ENCODE measurements at regions not wholly inside any gene's neighbourhood (a gene's known extent, or its start where the extent isn't known, plus 50 kb on each side); places are given as distances from the start of the nearest gene placed in this dataset.
"Not testable (repeated sequence)": the region's sequence is repeated elsewhere in the genome, so short reads cannot be mapped to it uniquely, and the experiment has no call there.

GRCh38 chr6:134821928-134822864, 127.7 kb downstream of the ALDH8A1 start:
- DNase-seq = no peak

GRCh38 chr6:134821397-134821796, 128.5 kb downstream of the ALDH8A1 start:
- DNase-seq = no peak

- no peak for DNase-seq
Measured at GRCh38 chr6:134819863-134820800, 129.8 kb downstream of the ALDH8A1 start.

- DNase-seq = no peak
Measured at GRCh38 chr6:134819236-134819635, 130.7 kb downstream of the ALDH8A1 start.

- no peak for DNase-seq
Measured at GRCh38 chr6:134817448-134817847, 132.5 kb downstream of the ALDH8A1 start.

DNA sequence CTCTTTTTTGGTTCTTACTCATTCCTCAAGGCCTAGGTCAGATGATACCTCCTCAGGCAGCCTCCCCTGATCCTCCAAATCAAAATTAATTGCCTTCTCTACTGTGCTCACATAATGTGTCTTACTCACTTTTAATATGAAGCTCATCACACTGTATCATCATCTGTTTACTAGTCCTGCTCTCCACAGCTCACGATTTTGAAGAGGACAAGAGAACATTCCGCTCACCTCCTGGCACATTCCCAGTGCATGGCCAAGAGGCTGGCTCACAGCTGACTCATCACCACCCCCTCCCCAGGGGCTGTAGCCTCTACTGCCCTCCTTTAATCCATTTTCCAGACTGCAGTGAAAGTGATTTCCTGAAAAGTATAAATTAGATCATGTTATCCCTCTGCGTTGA, 133.1 kb downstream of the ALDH8A1 start:
- no peak for DNase-seq

DNA sequence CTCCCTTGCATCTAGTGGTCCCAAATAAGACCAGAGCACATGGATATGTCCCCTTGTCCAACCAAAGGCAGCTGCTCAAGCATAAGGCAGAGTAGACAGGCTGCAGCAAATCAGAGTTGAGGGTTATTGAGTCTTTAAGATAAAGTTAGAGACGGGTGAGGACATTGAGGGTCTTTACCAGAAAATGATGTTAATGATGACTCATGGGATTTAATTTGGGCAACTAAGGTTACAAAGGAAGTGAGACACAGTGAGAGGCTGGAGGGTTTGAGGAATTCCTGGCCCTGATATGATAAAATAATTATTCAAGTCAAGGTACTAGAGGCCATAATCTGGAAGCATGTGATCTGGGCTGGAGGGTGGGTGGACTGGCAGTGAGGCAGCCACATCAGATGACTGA, 133.6 kb downstream of the ALDH8A1 start:
- no peak for DNase-seq

GRCh38 chr6:134814076-134814695, 135.7 kb downstream of the ALDH8A1 start:
- no peak for DNase-seq

DNA sequence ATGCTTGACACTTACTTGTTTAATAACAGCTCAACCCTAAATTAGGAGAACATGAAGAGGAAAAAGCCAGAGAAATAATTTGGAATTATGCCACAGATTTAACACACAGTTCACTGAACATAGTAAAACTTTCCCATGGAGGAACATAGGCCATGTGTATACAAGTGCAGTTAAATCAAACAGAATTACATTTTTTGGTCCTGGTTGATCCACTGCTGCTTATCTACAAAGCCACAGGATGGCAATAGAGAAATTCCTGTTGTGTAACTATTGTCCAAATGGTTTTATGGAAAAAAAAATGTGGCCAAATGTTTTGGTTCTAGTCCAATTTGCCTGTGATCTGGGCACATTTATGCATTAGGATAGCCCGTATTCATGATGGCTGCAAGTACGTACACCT, 136.8 kb downstream of the ALDH8A1 start:
- no peak for DNase-seq

DNA sequence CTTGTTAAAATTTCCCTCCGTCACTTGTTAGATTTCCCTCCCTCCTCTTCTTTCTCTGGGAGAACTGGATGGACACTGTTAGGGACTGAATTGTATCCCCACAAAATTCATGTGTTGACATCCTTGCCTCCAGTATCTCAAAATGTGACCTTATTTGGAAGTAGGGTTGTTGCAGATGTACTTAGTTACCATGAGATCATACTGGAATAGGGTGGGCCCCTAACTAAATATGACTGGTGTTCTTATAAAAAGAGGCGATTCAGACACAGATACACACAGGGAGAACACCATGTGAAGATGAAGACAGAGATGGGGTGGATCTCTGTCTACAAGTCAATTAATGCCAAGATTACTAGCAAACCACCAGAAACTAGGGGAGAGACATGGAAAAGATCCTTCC, 139.5 kb downstream of the ALDH8A1 start:
- no peak for DNase-seq

DNA sequence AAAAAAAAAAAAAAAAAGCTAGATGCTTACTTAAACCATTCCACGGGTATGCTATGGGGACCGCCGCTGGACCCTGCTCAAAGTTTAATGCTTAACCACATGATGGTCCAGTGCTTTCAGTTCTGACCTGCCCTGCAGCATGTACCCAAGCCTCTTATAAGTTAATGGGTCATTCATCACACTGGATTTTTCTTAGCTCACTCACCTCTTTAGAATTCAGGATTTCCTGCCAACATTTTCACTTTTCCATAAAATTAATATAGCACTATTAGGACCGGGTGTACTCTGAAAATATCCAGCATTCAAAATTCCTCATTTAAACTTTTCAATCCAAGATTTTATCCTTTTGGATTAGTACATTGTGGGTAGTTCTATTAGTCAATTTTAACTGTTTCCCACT, 140.8 kb downstream of the ALDH8A1 start:
- DNase-seq = no peak

DNA sequence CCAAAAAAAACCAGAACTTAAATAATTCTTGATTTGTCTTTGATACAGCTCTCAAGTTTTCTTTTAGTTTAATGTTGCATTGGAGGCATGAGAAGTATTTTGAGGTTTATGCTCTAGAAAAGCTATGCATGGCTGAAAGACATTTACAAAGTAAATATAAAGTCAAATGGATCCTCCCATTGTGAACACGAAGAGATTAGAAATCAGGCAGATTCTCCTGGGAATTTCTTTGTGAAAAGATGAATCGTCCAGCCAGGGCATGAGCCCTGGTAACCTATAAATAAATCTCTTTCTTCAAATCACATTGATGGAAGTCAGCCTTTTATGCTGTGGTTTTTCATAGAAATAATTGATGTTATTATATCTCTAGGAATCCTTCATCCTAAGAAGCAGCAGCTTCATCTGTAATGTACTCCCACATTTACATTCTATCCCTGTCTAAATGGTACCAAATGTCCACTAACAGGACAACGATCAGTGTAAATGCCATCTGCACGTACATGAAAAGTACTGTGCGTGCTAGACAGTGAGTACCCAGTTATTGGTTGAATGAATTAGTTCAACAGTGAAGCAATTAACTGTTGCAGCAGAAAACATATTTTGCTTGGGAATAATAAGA, 143.6 kb downstream of the ALDH8A1 start:
- DNase-seq = no peak

- DNase-seq = no peak
Measured at GRCh38 chr6:134805168-134805567, 144.7 kb downstream of the ALDH8A1 start.

- DNase-seq = not testable (repeated sequence)
Measured at GRCh38 chr6:134804311-134804710, 145.6 kb downstream of the ALDH8A1 start.

DNA sequence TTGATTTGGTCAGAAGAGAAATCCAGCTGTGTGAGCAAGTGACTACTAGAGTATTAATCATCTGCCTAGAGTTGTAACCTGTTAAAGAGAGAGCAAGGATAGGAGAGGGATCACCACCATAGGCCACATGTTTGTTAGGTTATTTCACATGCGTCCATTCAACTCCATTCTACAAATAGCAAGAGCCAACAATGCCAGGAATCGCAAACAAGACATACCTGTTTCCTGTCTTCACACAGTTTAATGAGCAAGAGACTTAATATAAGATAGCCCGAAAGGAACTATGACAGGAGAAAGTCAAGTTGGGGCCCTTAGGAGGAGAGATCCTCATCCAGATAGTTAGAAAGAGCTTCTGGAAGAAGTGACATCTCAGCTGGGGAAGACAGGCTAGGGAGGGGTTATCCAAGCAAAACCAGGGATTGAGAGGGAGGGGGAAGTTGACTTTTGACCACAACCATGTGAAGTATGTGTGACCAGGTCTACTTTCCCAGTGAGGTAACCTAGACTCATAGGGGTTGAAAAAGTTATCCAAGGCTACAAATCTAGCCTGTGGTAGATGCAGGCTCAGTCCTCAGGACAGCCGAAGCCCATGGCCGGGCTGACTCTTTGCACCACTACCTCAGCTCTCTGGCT, 147.4 kb downstream of the ALDH8A1 start:
- no peak for DNase-seq

DNA sequence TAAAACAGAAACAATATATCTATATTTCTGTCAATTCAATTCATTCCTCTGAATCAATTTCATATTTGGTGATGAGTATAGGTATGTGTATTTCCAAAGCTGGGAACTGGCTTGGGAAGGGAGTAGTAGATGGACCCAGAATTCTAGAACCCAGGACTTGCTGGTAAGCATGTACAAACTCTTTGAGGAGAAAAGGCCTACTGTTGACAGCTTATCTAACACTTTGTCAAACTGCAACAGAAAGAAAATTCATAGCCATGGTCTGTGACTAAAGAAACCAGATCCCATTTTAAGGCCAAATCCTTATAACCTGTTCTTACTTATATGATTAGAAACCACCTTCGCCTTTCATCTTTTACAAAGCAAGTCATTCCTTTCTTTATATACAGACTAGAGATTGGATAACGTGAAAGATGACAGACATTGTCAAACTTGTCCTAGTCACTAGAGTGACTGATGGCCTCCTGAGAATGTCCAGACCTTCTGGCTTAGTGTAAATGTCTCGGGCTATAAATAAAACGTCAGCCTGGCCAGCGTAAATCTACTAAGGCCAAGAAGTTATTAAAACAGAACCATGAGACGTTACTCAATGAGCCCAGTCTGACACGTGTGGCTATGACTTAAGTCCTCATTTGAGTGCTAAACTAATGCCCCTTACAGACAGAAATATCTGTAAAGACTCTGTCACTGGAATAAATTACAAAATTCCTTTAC, 152.3 kb downstream of the ALDH8A1 start:
- DNase-seq = no peak

DNA sequence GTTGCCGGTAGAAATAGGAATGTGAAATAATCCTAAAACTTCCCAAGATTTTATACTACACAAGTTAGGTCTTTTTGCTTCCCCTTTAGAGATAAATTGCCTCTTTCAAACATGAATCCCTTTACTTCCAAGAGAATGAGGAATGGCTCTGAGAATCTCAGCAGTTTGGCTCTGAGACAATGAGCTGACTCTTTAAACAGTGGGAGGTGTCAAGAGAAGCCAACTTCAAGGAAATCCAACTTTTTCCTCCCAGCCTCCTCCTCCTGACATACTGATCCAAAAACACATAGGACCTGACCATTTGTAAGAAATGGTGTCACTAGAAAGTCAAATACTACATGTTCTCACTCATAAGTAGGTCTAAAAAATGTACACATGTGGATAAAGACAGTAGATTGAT, 154.2 kb downstream of the ALDH8A1 start:
- no peak for DNase-seq

GRCh38 chr6:134795001-134795400, 154.9 kb downstream of the ALDH8A1 start:
- DNase-seq = no peak

DNA sequence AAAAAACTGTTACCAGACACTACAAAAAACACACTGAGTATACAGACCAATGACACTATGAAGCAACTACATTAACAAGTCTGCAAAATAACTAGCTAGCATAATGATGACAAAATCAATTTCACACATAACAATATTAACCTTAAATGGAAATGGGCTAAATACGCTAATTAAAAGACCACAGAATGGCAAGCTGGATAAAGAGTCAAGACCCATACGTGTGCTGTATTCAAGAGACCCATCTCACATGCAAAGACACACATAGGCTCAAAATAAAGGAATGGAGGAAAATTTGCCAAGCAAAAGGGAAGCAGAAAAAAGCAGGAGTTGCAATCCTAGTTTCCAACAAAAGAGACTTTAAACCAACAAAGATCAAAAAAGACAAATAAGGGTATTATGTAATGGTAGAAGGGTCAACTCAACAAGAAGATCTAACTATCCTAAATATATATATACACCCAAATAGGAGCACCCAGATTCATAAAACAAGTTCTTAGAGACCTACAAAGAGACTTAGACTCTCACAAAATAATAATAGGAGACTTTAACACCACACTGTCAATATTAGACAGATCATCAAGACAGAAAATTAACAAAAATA, 158.6 kb downstream of the ALDH8A1 start:
- DNase-seq = not testable (repeated sequence)

DNA sequence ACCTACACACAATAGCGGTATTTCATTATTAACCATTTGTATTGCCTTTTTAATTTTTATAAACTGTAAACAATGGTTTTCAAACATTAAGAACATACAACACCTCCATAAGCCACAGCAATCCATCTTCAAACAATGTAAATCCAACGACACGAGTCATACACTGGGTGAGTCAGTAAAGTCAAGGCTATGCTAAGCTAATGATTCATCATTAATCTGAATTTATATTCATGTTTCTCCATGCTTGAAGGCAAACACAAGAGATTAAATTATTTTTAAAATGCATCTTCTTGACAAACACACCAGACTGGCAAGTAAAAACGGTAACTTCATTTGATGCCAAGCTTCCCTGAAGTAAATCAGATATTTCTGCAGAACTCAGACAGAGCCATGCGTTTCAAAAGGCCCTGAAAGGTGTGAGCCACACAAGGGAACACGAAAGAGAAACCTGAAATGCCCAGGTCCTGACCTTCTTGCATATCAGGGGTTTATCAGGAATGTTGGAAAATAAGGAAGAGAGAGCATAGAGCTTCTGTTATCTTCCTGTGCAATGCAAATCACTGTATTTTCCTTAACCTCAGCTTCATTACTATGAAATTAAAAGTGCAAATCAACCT, 162.5 kb downstream of the ALDH8A1 start:
- no peak for DNase-seq

- no peak for DNase-seq
Measured at GRCh38 chr6:134784336-134784735, 165.6 kb downstream of the ALDH8A1 start.
